CD4-positive, alpha-beta T cell treated with Interleukin-4 for 1 hour (primary cell): ENCODE measurements at regions not wholly inside any gene's neighbourhood (a gene's known extent, or its start where the extent isn't known, plus 50 kb on each side); places are given as distances from the start of the nearest gene placed in this dataset.
"Not testable (repeated sequence)": the region's sequence is repeated elsewhere in the genome, so short reads cannot be mapped to it uniquely, and the experiment has no call there.

Source experiments
- DNase-seq, 2 donors: peaks; one replicate each; pipeline ENCODE4 v3.0.0-alpha.2; 2020 to 2022

DNA sequence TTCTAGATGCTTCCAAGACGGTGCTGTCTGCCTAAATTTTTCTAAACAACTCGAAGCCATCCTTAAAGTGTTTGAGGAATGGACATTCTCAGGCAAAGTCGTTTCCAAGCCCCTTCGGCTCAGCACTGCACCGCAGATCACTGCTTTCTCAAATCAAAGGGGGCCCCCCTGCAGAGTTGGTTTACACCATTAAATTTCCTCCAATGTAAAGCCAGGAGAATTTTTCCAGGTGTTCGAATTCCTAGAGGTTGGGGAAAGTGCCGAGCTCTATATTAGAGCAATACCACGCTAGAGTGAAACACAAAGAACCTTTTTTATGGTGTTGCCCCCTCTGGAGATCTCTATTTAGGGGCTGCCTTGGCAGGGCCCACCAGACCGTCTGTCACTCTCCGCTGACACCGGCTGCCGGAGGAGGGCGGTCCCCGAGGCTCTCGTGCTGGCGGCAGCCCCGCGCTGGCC is 277.9 kb upstream of the NR2F2 start:
- no peak for DNase-seq

DNA sequence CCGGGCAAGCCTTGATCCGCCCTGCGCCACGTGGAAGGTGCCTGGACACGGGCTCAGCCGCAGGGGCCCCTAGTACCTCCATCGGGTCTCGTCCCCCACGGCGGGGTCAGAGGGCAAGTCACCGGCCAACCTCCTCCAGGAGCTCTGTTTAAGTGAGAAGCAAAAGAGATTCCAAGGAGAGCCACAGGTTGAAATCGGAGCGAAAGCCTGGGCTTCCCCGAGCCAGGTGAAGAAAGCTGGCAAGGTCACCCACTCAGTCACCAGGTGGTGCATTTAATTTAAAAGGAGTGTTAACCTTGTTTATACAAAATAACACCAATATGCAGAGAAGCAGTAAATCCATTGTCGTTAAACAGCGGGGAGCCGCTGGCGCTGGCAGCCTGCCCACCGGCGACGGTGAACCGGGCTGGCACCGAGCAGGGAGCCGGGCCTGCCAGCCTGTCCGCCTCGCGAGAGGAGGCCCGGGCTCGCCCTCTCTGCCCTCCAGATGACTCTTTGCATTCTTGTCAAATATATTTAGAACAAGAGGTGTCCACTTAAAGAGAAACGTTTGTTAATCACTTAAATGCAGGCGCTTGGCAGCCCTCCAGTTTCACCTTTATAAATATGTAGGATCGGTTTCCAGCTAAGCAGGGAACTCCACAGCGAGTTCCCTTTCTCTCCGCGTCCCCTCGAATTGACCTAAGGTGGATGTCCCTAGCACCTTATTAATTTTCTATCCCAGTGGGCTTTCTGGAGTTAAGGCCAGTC is 277.3 kb upstream of the NR2F2 start:
- no peak for DNase-seq

DNA sequence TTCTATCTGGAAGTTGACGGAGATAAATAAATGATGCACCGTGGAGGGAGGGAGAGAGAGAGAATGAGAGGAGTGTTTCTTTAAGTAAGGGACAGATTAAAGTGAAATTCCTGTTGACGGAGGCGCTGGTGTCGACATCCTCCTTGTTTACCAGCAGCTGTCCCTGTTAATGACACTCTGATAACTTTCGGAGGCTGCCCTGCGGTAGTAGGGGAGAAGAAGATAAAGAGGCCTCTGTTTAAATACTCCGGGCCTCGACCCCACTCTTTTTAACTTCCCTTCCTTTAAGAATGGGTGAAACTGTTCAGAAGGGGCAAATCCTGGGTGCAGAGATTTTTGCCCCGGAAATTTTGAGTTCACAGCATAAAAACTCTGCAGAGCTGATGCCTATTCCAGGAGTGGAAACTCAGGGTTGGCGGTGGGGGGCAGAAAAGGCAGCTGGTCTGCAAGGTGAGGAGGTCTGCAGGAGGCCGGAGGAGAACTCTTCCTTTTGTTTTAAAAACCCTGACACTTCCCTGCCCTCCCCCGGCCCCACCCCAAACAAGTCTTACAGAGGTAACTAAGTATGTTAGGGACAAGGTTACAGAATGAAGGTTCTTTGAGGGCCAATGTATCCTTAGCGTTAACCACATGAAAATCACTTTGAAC is 276.6 kb upstream of the NR2F2 start:
- no peak for DNase-seq

DNA sequence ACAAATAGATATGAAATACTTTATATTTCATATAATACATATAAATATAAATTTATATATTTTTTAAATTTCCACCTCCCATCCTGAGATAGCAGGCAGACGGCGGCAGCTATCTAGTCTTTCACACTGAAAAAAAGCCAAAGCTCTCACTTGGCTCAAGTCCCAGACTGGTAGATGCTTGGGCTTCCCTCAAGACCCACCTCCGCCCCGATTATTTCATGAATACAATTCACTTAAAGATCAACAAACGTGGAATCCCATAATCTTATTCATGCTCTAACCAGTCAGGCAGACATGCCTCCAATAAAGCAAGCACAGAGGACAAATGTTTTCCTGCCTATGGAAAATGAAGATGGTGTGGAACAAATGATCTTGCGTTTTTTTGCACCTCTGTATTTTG is 275.9 kb upstream of the NR2F2 start:
- DNase-seq = no peak

DNA sequence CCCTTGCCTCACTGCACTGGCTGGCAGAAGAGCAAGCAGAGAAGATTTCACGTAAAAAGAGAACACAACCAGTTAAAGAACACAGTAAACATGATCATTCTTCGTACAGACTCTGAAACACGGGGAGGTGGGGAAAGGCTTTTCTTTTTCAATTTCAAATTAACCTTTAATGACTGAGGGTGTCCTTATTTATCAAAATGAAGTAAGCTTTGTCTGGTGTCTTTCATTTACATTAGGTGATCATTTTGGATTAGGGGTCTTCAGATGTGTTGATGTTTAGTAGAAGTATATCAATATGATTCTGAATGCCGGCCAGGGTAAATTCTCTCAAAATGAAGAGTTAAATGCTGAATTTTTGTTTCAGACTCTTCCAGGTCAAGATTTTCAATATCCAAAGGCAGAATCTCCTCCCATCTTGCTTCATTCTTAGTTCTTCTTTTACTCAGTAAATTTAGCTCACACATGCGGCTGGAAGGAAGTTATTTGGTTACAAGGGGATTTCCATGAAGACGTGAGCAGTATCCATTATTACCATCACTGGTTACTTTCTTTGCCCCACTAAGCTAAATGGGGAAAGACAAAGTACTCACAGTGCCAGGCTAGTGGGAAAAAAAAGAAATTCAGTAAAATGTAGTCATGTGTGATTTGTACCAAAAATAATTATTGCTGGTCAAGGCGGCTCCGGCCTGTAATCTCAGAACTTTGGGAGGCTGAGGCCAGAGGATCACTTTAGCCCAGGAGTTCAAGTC is 272.2 kb upstream of the NR2F2 start:
- no peak for DNase-seq

DNA sequence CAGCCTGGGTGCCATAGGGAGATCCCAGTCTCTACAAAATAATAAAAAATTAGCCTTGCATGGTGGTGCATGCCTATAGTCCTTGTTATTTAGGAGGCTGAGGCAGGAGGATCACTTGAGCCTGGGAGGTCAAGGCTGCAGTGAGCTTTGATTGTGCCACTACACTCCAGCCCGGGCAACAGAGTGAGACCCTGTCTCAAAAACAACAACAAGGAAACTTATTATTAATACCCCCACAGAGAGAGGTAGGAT is 271.7 kb upstream of the NR2F2 start:
- DNase-seq = not testable (repeated sequence)

DNA sequence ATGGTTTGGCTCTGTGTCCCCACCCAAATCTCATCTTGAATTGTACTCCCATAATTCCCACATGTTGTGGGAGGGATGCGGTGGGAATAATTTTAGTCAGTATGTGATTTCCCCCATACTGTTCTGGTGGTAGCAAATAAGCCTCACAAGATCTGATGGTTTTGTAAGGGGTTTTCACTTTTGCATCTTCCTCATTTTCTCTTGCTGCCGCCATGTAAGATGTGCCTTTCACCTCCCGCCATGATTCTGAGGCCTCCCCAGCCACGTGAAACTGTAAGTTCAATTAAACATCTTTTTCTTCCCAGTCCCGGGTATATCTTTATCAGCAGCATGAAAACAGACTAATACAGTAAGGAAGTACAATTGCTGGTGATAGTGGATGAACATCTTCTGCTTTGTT is 269.9 kb upstream of the NR2F2 start:
- not testable (repeated sequence) for DNase-seq

DNA sequence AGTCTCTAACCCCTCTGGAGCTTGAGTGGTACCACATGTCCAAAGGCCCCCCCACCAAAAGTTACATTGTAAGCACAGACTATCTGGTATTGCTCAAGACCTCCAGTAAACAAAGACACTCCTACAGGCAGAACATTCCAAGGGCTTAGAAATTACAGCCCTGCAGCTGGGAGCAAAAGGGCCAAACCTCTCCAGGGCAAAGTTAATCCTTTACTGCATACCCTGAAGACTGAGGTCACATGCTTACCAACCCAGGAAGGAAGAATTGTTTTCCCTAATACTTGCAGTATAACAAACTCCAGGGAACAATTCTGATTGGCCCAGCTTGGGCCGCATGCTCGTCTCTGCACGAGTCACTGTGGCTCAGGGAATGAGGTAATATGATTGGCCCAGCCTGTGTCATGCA is 266.1 kb upstream of the NR2F2 start:
- DNase-seq = no peak

DNA sequence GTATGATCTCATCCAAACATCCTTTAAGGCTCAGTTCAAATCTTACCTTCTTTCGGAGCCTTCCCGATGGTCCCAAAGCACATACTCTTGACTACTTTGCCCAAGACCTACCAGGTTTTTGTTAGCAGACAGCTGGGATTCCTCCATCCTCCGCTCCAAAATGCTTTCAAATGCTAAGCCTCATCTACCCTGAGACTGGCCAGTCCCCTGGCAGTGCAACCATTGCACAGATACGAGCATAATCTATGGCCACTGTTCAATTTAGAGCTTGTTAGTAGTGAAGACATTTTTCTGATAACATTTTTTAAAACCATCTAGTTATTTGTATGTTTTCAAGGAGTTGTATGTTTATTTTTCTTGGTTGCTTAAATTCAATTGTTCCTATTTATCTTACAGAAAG is 264.4 kb upstream of the NR2F2 start:
- no peak for DNase-seq

DNA sequence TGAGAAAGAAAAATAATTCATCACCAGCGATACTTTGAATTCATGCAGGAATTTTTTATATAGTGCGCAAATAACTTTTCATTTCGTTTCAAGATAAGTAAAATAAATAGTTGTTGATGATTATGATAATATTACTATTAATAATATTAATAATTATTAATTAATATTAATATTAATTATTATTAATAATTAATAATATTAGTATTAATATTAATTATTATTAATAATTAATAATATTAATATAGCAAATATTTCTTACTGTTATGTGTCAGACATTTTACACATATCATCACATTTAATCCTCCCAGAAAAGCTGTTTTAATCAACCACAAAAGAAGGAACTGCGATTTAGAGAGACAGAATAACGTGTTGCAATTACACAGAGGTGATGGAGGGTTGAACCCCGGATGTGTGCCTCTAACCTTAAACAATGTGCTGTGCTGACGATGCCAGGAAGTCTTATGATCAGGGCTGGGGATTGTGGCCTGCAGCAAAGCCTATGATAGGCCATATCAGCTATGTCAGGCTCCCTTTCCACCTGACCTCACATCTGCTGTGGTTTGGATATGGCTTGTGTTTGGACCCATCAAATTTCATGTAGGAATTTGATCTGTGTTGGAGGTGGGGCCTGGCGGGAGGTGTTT is 263.5 kb upstream of the NR2F2 start:
- DNase-seq = no peak

DNA sequence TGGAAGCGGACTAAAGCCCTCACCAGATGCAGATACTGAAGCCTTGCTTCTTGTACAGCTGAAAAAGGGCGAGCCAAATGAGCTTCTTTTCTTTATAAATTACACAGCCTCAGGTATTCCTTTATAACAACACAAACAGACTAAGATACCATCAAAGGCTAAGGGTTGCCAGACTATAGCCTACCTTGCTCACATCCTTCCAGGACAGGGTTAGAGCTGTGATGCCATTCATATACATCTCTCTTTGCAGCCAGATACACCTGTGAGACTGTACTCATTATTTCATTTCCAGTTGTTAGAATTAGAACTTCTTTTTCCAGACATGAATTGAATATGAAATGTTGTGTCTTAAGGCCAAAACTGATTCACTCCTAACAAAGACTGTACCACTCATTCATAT is 262.8 kb upstream of the NR2F2 start:
- DNase-seq = no peak

DNA sequence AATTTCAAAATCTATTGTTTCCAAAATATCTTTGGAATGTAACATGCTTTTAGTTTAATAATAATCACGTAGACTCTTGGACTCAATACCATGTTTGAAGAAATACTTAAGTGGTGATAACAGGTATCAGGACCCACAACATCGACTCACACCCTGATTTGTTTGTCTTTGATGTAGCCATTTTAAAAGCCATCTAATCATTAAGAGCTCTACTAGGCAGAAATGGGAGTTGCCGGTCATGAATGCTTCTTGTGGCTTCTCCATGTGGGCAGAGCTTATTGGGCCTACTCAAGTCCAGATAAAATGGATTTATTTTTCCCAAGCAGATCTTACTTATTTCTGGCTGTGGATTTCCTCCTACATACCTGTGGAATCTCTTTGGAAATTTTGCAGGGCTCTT is 261.6 kb upstream of the NR2F2 start:
- DNase-seq = no peak

DNA sequence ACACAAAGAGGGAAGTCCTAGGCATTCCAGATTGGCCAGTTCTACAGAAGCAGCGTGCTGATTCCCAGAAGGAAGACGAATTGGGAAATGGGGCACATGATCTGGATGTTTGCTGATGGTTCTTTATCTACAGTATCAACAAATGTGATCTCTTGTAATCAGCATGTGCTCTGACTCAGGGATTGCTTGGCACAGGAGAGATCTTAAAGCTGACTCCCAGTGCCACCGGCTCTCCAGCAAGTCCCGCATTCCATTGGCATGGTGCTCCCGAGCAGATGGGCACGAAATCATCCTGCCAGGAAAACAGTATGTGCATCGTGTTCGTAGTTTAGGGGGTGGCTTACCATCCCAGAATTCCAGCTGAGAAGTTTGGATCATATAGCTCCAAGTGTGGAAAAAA is 259.9 kb upstream of the NR2F2 start:
- DNase-seq = no peak

DNA sequence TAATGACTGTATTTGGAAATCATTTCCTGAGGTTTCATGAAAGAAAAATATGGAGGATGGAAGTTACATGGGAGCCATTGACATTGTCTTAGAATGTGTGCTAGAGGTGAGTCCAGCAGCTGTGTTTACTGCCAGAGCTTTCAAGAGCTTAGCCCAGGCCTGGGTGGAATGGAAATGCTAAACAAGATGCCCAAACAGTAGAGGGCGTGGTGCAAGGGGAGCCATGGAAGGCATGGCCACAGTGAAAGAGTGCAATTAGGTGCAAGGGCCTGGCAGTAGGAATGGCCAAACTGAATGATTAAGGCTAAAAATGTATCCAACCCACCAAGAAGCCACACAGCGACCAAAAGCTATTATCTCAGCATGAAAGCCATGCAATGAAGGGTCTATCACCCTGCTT is 257.7 kb upstream of the NR2F2 start:
- no peak for DNase-seq

DNA sequence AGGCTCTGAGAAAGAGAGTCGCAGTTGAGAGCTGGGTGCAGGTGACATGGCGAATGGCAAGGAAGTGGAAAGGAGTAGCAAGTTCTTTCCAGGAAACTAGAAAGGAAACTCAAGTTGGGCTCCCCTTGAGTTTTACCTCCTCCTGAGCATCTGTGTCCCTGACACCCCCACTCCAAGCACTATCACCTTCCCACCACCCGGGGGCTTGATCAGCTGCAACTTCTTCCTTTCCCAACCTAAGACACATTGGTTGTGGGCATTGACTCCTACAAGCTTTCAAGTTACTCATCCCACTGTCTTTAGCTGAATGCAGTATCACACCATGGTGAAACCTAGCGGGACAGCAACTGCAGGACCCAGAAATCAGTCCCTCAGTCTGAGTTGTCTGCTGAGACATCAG is 256.6 kb upstream of the NR2F2 start:
- DNase-seq = no peak

DNA sequence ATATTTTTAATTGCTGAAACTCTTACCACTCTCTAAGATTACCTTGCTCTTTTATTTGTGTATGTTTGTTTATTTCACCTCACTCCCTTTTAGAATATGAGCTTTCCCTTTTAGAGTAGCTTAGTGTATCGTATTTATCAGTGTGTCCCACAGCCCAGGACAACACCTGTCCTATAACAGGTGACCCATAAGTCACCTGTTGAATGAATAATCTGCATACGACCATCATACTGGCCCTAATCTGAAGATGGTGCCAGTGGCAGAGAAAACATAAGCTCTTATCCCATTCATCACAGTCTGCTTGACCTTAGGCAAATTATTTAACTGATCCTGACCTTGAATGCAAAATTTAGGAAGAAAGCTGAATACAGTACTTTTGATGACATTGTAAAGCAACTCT is 254.6 kb upstream of the NR2F2 start:
- no peak for DNase-seq

DNA sequence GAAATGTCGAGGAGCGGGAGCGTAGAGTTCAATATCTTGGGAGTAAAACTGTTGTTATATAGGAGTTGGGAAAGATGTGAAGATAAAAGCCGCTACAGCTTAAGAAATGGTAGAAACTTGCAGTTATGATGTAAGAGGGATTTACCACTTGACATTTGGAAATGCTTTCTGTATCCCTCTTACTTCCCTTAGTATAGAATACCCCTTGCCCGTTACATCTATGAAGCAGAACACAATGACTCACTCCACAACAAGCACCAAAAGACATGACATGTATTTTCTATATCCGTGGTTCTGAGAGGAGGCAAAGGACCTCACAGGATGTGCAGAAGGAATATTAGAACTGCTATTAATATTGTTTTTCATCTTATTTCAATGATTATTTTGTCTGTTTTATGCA is 254.2 kb upstream of the NR2F2 start:
- no peak for DNase-seq

DNA sequence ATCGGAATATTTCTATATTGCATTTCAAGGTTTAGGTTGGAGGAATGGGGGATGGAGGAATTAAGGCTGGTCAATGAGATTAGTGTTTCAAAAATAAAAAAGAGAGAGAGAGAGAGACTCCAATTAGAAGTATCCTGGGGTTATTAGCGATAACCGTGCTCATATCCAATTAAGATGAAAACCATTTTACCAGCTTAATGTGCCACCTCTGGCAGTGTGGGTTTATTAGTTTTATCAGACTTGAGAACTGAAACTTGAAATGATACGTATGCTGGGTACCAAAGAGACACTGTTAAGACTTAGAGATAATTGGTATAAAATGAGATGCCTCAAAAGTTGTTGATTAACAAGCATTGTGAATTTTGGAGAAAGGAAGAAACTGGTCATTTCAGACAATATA is 251.5 kb upstream of the NR2F2 start:
- no peak for DNase-seq

DNA sequence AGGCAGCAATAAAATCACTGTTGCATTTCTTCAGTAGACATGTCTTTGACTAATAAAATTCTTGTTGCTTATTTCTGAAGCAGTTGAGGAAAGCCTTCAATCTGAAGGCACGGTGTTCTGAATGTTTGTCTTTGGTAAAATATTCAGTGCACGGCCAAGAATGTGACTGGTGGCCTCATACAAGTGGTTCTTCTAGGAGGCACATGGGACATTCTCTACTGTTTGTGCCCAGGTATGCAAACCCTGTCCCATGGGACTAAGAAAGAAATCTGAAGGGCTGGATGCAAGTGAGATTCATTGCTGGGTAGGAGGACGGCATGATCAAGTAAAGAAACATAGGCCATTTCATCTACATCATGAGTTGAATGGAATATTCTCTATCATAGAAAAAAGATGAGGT is 250.6 kb upstream of the NR2F2 start:
- DNase-seq = no peak

DNA sequence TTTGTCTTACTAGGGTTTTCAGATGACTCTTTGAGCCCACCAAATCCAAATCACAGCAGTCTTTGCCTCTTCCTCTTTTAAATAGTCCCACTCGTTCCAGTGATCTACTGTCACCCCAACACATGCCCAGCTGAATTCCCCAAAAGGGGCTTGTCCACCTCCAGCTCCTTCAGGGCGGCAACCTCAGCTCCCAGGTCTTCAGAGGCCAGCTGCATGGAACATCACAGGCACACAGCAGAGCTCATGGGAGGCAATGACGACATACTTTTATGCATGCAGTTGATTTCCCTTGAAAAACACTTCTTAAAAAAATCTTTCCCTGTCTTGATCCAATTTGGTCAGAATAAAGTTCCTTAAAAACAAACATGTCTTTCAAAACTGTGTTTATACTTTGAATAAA is 244.3 kb upstream of the NR2F2 start:
- DNase-seq = no peak

DNA sequence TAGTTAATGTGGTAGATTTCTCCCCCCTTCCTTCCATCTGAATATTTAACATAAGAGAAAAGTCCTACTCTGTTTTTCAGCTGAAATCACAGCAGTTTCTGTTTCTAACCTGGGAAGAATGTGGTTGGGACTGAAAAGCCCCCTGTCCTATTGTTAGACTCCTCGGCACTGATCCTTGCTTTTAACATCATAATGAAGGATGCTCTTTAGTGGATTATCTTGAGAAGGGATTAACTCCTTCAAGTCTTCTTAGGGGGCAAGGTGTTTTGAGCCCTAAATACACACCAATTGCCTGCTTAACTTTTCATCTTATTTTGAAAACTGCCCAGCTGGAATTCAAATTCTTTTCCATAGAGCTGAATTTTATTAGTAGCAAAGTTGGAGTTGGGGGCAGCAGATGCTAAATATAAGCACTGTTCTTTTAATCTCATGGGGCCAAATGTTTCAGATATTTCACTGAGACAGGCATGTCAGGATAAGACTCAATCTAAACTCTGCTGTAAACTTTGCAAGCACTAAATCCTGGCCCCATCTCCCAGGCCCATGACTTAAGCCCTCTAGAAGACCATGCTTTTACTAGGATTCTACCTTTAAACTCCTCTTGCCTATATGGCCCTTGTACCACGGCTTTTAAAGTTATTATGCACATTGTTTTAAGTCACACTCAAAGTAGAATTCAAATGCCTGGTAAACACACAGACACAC is 243.2 kb upstream of the NR2F2 start:
- no peak for DNase-seq

DNA sequence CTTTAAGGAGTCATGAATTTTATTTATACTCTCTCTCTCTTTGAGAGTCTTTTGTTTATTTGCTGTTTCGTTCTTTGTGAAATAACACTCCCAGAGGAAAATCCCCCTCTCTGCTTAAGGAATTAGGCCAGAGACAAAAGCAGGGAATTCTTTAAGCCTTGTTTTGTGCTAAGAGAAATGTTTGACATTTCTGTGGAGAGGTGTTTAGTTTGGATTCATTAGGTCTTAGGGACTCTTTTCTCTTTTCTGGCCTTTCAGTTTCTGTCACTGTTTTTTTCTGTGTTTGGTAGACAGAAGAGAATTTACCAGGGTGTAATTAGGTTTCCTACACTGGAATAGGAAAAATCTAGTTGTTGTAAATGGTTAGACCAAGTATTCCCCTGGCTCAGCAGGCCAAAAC is 241.8 kb upstream of the NR2F2 start:
- DNase-seq = no peak

DNA sequence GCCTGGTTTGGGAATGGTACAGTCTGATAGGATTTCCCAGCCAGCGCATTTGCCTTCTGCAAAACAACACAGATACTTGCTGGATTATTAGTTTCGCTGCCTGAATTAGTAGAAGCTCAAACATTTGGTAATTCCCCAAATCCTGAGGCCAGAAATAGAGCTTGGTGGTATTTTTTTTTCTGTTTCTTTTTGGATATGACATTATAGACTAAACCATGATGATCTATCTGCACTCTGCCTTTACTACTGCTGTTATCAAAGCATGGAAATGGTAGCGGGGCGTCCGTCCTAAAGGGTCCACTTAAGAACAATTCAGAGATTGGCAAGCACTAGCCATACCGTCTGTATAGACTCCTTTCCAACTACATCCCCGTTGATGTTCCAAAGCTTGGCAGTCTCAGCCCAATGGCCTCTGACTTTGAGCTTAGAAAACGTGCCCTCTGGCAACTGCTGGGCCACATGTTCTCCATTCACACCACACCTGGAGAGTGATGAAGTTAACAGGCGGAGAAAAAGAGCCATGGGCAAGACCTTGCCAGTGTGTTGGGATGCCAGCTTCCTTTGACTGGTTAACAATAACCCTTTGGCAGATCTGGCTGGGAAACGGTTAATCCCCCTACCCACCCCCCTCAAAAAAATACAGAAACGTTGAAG is 241.0 kb upstream of the NR2F2 start:
- DNase-seq = no peak
